Mucosa of descending colon (tissue), 3 donors: ENCODE measurements at regions not wholly inside any gene's neighbourhood (a gene's known extent, or its start where the extent isn't known, plus 50 kb on each side); places are given as distances from the start of the nearest gene placed in this dataset.
A peak's percentile ranks its signal among the peaks of the same experiment; 100 is the strongest.

ENCODE experiments used
- ATAC-seq: fragments of 200-7000 bp; cut with Tn5 transposase; one replicate; pipeline ENCODE4 v1.9.1; 2020; ENCODE audit warnings: mild to moderate bottlenecking, moderate library complexity
- DNase-seq, 3 donors: peaks; one replicate each; pipeline ENCODE4 v3.0.0-alpha.2; 2020
- H3K36me3 ChIP-seq: fragments of 200-600 bp; one replicate; pipeline ENCODE4 v1.8.0; 2021; ENCODE audit warnings: low read depth, mild to moderate bottlenecking
- H3K4me1 ChIP-seq: fragments of 200-600 bp; one replicate; pipeline ENCODE4 v1.8.0; 2021; ENCODE audit warnings: low read depth, mild to moderate bottlenecking
- H3K4me3 ChIP-seq: fragments of 200-600 bp; one replicate; pipeline ENCODE4 v1.8.0; 2021; ENCODE audit warnings: mild to moderate bottlenecking
- H3K9me3 ChIP-seq: fragments of 200-600 bp; one replicate; pipeline ENCODE4 v1.8.0; 2021; ENCODE audit warnings: mild to moderate bottlenecking
- CTCF ChIP-seq: fragments of 200-600 bp; IDR thresholded peaks from one replicate; pipeline ENCODE4 v1.8.0; 2022; ENCODE audit warnings: antibody characterized with exemption, mild to moderate bottlenecking
- intact Hi-C, 2 donors: fragments of 100-400 bp; cut with DNase I in 1 of 2; cut with micrococcal nuclease in 1 of 2; formaldehyde crosslinking; loops; one replicate each; pipeline versions ENCODE4 v1.11.0 to v1.11.1; 2022; cut with DNase I, micrococcal nuclease
- donor health status: DM: no; HTN: no; CAD: no; lungs with moderate emphysema.
- donor health status: DM: no; HTN: no; CAD: no.
- donor health status: DM: no; HTN: yes; CAD: no.

DNA sequence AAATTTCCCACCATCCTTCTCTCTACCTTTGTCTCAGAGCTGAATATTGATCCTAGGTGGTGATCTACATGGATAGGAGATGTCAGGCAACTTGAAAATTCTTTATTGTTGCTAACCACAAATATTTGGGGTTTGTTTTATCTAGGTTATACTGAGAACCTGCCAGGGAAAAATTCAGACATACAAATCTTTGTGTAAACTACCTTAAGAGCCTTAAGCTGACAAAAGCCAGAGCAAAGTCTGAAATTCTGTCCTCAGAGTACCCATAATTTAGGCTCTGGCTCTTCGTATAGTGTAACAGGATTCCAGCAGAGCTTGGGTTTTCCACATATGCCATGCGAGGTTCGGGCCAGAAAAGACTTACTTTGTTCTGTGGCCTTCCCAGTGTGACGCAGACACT, 406.7 kb upstream of the MAF start:
- Histone ChIP-seq H3K4me1 (no peaks in the 10 kb centered on the region), H3K4me3 (no peak overlapping the region), H3K9me3 (no peaks in the 10 kb centered on the region), H3K36me3 (no peaks in the 10 kb centered on the region)
- intact Hi-C loops: no loop called here
- DNase-seq: no peak
- no peak for TF ChIP-seq CTCF
- no peak for ATAC-seq

GRCh38 chr16:80006241-80007215, 406.0 kb upstream of the MAF start:
- DNase-seq (peak in 1 of 3 donors; percentile 16), ATAC-seq (peak; percentile 64)
- intact Hi-C loops: no loop called here
- H3K9me3 ChIP-seq: no peaks in the 10 kb centered on the region
- no peaks in the 10 kb centered on the region for H3K36me3 ChIP-seq
- no peaks in the 10 kb centered on the region for H3K4me1 ChIP-seq
- TF ChIP-seq CTCF: no peak
- no peak overlapping the region for H3K4me3 ChIP-seq

- no peaks in the 10 kb centered on the region for H3K9me3 ChIP-seq
Measured at GRCh38 chr16:80004113-80004512, 403.6 kb upstream of the MAF start.

GRCh38 chr16:80002261-80002660, 401.7 kb upstream of the MAF start:
- Histone ChIP-seq H3K4me1 (no peaks in the 10 kb centered on the region), H3K4me3 (no peak overlapping the region), H3K36me3 (no peaks in the 10 kb centered on the region), H3K9me3 (no peaks in the 10 kb centered on the region)
- intact Hi-C loops: no loop called here
- ATAC-seq: no peak
- no peak for TF ChIP-seq CTCF
- no peak for DNase-seq

More at GRCh38 chr16:80004113-80004512, 403.6 kb upstream of the MAF start:
- ATAC-seq: no peak
- H3K4me1 ChIP-seq: no peaks in the 10 kb centered on the region
- no peak for DNase-seq
- no peaks in the 10 kb centered on the region for H3K36me3 ChIP-seq
- intact Hi-C loops: no loop called here
- H3K4me3 ChIP-seq: no peak overlapping the region
- no peak for TF ChIP-seq CTCF

DNA sequence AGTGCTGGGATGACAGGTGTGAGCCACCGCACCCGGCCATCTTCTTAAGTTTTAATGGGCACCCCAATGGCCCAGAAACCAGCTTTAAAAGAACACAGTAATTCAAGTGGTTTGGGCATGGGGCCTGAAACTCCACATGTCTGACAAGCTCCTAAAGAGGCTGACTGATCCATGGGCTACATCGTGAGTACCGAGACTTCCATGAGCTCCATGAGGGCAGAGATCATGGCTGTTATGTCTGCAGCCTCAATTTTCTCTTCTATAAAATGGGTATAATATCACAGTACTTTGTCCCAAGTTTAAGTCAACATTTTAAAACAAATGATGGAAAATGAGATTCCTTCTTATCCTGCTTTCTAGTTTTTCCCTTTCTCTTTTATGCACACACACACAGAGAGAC, 397.6 kb upstream of the MAF start:
- ATAC-seq (no peak), DNase-seq (no peak)
- no peak for TF ChIP-seq CTCF
- H3K36me3 ChIP-seq: no peaks in the 10 kb centered on the region
- H3K4me1 ChIP-seq: no peaks in the 10 kb centered on the region
- no peak overlapping the region for H3K4me3 ChIP-seq
- no peaks in the 10 kb centered on the region for H3K9me3 ChIP-seq
- intact Hi-C loops: no loop called here
